PC-9 (cell line): ENCODE measurements at regions not wholly inside any gene's neighbourhood (a gene's known extent, or its start where the extent isn't known, plus 50 kb on each side); places are given as distances from the start of the nearest gene placed in this dataset.

Experiments
- BruUV-seq: library from RNA; stranded (reverse); fragments of 400-500 nt; replicated peaks from 2 replicates; lab custom pipeline; 2021; lab: Mats Ljungman, UMichigan
- CTCF ChIA-PET: fragments of 300-600 bp; sonication (Branson Sonifier 250); formaldehyde crosslinking; loops from one replicate; lab custom pipeline; 2022; ENCODE audit warnings: antibody characterized with exemption; lab: Charles Lee
- POLR2A ChIA-PET: fragments of 300-600 bp; sonication (Branson Sonifier 250); formaldehyde crosslinking; loops from one replicate; lab custom pipeline; 2022; ENCODE audit warnings: antibody characterized with exemption; ENCODE audit not compliant: unreplicated experiment; lab: Charles Lee
- DNase-seq, 2 experiments: peaks; one replicate each; pipeline versions ENCODE4 v3.0.0 to v3.0.0-alpha.2; 2015 to 2022; ENCODE audit warnings: mixed read lengths in 1 of 2
- H2AFZ ChIP-seq: fragments of 200-600 bp; sonication (generic); 2 replicates; pipeline ENCODE4 v1.8.1; 2017; ENCODE audit warnings: antibody characterized with exemption
- H3F3A ChIP-seq: fragments of 200-600 bp; sonication (generic); 2 replicates; pipeline ENCODE4 v1.8.1; 2017; ENCODE audit warnings: antibody characterized with exemption, mild to moderate bottlenecking, low read depth; ENCODE audit not compliant: insufficient read depth
- H3K27ac ChIP-seq: fragments of 200-600 bp; sonication (generic); 2 replicates; pipeline ENCODE4 v1.6.1; 2016; ENCODE audit warnings: mixed run types
- H3K27me3 ChIP-seq: fragments of 200-600 bp; sonication (generic); 2 replicates; pipeline ENCODE4 v1.6.1; 2016; ENCODE audit warnings: low read depth, mixed run types; ENCODE audit not compliant: insufficient read depth
- H3K36me3 ChIP-seq: fragments of 200-600 bp; sonication (generic); 2 replicates; pipeline ENCODE4 v1.6.1; 2016; ENCODE audit warnings: low read depth, mixed run types
- H3K4me1 ChIP-seq: fragments of 200-600 bp; sonication (generic); replicated peaks from 2 replicates; pipeline ENCODE4 v1.6.1; 2016; ENCODE audit warnings: mixed run types; ENCODE audit not compliant: insufficient read depth
- H3K4me2 ChIP-seq: fragments of 200-600 bp; sonication (generic); 2 replicates; pipeline ENCODE4 v1.6.1; 2017; ENCODE audit warnings: mixed run types
- H3K4me3 ChIP-seq: fragments of 200-600 bp; sonication (generic); 2 replicates; pipeline ENCODE4 v1.6.1; 2016; ENCODE audit warnings: mixed run types
- H3K79me2 ChIP-seq: fragments of 200-600 bp; sonication (generic); 2 replicates; pipeline ENCODE4 v1.6.1; 2017; ENCODE audit warnings: low read depth, mixed run types
- H3K9me2 ChIP-seq: fragments of 200-600 bp; sonication (generic); 2 replicates; pipeline ENCODE4 v1.8.1; 2017; ENCODE audit warnings: mild to moderate bottlenecking; ENCODE audit not compliant: insufficient read depth
- H3K9me3 ChIP-seq: fragments of 200-600 bp; sonication (generic); 2 replicates; pipeline ENCODE4 v1.8.1; 2016; ENCODE audit warnings: low read depth; ENCODE audit not compliant: insufficient read depth
- H4K20me1 ChIP-seq: fragments of 200-600 bp; sonication (generic); 2 replicates; pipeline ENCODE4 v1.8.1; 2017; ENCODE audit not compliant: insufficient read depth
- CTCF ChIP-seq: fragments of 200-600 bp; sonication (generic); conservative IDR thresholded peaks from 2 replicates; pipeline ENCODE4 v1.6.1; 2017; ENCODE audit warnings: mixed run types, antibody characterized with exemption, mild to moderate bottlenecking, moderate library complexity
- EZH2 ChIP-seq: fragments of 200-600 bp; sonication (generic); IDR thresholded peaks from 2 replicates; pipeline ENCODE4 v1.8.0; 2017; ENCODE audit warnings: antibody characterized with exemption, low read depth
- intact Hi-C: fragments of 100-400 bp; cut with micrococcal nuclease; formaldehyde crosslinking; loops from one replicate; pipeline ENCODE4 v1.10.0; 2022; ENCODE audit not compliant: unreplicated experiment

- TF ChIP-seq EZH2 (no peak), CTCF (no peak)
- no peaks in the 10 kb centered on the region for H3K9me3 ChIP-seq
- H3K4me2 ChIP-seq = no peak overlapping the region
- no peak overlapping the region for H3K4me3 ChIP-seq
- no TSS peak for BruUV-seq
- no peaks in the 10 kb centered on the region for H3K4me1 ChIP-seq
- H4K20me1 ChIP-seq = no peaks in the 10 kb centered on the region
- no peak for DNase-seq
- no peaks in the 10 kb centered on the region for H3F3A ChIP-seq
- no peak overlapping the region for H3K27ac ChIP-seq
- no peaks in the 10 kb centered on the region for H3K79me2 ChIP-seq
- intact Hi-C loops = no loop called here
- no peaks in the 10 kb centered on the region for H3K36me3 ChIP-seq
- ChIA-PET CTCF (no interaction called here), POLR2A (no interaction called here)
- H2AFZ ChIP-seq = no peak overlapping the region
- no peaks in the 10 kb centered on the region for H3K9me2 ChIP-seq
- H3K27me3 ChIP-seq = no peaks in the 10 kb centered on the region
Observed at GRCh38 chr16:49036126-49036525, 245.5 kb downstream of the CBLN1 start.

- Histone ChIP-seq H3K79me2 (no peaks in the 10 kb centered on the region), H3K27ac (no peak overlapping the region), H3K4me3 (no peak overlapping the region), H4K20me1 (no peaks in the 10 kb centered on the region), H3F3A (no peaks in the 10 kb centered on the region), H3K4me2 (no peak overlapping the region), H3K9me2 (no peaks in the 10 kb centered on the region), H3K36me3 (no peaks in the 10 kb centered on the region), H3K4me1 (no peaks in the 10 kb centered on the region), H3K9me3 (no peaks in the 10 kb centered on the region), H3K27me3 (peaks cover 42% of the 10 kb centered on the region), H2AFZ (no peak overlapping the region)
- intact Hi-C loops = no loop called here
- DNase-seq = no peak
- no peak for TF ChIP-seq EZH2
- POLR2A ChIA-PET = no interaction called here
- BruUV-seq = no TSS peak
- CTCF ChIA-PET = no interaction called here
Observed at GRCh38 chr16:49027420-49027819, 254.2 kb downstream of the CBLN1 start.

GRCh38 chr16:49026566-49027181 is 255.0 kb downstream of the CBLN1 start:
- BruUV-seq = no TSS peak
- no peaks in the 10 kb centered on the region for H3F3A ChIP-seq
- no peaks in the 10 kb centered on the region for H3K9me2 ChIP-seq
- H3K4me3 ChIP-seq = no peak overlapping the region
- DNase-seq = no peak
- no peak overlapping the region for H3K27ac ChIP-seq
- no peaks in the 10 kb centered on the region for H3K9me3 ChIP-seq
- TF ChIP-seq EZH2 (no peak), CTCF (no peak)
- CTCF ChIA-PET = no interaction called here
- peaks cover 49% of the 10 kb centered on the region for H3K27me3 ChIP-seq
- no peaks in the 10 kb centered on the region for H3K4me1 ChIP-seq
- no peaks in the 10 kb centered on the region for H4K20me1 ChIP-seq
- POLR2A ChIA-PET = no interaction called here
- intact Hi-C loops = no loop called here
- no peaks in the 10 kb centered on the region for H3K79me2 ChIP-seq
- H3K36me3 ChIP-seq = no peaks in the 10 kb centered on the region
- no peak overlapping the region for H3K4me2 ChIP-seq
- no peak overlapping the region for H2AFZ ChIP-seq

GRCh38 chr16:49024896-49025295 is 256.7 kb downstream of the CBLN1 start:
- H3K79me2 ChIP-seq = no peaks in the 10 kb centered on the region
- TF ChIP-seq EZH2 (no peak), CTCF (no peak)
- H3K4me1 ChIP-seq = no peaks in the 10 kb centered on the region
- POLR2A ChIA-PET = no interaction called here
- H3K4me2 ChIP-seq = no peak overlapping the region
- H4K20me1 ChIP-seq = no peaks in the 10 kb centered on the region
- intact Hi-C loops = no loop called here
- no peaks in the 10 kb centered on the region for H3K9me2 ChIP-seq
- no peaks in the 10 kb centered on the region for H3F3A ChIP-seq
- BruUV-seq = no TSS peak
- no peaks in the 10 kb centered on the region for H3K36me3 ChIP-seq
- H3K9me3 ChIP-seq = no peaks in the 10 kb centered on the region
- H3K27ac ChIP-seq = no peak overlapping the region
- no peak for DNase-seq
- CTCF ChIA-PET = no interaction called here
- no peak overlapping the region for H2AFZ ChIP-seq
- H3K4me3 ChIP-seq = no peak overlapping the region
- peaks cover 67% of the 10 kb centered on the region for H3K27me3 ChIP-seq
